ENCODE measurements at regions not wholly inside any gene's neighbourhood (a gene's known extent, or its start where the extent isn't known, plus 50 kb on each side); places are given as distances from the start of the nearest gene placed in this dataset.

DNA sequence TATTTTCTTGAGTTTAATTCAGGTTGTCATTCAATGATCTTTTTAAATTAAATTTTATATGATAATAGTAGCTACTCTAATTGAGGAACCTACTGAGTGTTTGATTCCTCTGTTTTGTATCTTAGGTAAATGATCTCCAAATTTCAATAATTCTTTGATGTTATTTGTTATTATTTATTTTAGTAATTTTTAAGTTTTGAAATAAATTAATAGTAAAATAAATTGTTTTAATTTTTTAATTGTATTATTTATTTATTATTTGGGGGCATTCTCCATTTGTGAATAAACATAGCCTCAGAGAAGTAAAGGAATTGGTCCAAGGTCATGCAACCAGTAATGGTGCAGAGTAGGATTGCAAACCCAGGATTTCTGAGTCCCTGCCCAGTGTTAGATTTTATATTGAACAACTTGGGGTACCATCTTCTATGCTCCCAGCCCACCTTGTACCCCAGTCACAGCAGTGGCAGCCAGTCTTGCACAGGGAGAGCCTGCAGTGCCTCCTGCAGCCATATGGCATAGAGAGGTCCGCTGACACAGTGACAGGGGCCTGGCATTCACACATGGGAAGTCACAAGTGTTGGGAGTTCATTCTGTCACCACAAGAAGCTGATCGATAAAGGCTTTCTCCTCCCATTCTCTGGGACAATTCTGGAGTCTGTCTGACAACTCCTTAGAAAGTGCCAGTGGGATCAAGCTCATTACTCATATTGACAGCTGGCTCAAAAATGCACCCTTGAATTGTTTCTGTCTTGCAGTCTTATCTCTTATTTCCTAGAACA, 110.0 kb upstream of the ETAA1 start:
- TF ChIP-seq, protein P1, sequence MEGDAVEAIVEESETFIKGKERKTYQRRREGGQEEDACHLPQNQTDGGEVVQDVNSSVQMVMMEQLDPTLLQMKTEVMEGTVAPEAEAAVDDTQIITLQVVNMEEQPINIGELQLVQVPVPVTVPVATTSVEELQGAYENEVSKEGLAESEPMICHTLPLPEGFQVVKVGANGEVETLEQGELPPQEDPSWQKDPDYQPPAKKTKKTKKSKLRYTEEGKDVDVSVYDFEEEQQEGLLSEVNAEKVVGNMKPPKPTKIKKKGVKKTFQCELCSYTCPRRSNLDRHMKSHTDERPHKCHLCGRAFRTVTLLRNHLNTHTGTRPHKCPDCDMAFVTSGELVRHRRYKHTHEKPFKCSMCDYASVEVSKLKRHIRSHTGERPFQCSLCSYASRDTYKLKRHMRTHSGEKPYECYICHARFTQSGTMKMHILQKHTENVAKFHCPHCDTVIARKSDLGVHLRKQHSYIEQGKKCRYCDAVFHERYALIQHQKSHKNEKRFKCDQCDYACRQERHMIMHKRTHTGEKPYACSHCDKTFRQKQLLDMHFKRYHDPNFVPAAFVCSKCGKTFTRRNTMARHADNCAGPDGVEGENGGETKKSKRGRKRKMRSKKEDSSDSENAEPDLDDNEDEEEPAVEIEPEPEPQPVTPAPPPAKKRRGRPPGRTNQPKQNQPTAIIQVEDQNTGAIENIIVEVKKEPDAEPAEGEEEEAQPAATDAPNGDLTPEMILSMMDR (conservative IDR thresholded peaks at IDR 0.05): no peak
- H3K27ac ChIP-seq: no peak overlapping the region

DNA sequence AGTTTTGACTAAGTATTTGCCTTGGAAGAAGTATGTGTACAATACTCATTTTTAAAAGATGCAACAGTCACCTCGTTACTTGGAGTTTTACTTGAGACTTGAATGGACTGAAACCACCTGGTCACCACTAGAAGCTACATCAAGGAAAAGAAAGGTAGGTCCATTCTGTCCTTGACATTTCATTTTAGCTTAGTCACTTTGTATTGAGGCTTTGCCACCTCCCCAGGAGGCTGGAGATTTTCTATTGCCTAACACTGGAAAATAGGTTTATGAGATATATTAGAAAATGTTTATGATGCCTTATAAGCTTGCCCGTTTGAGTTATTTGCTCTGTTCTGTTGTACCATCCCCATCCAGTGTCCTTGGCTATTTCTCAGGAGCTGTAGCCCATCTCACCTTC, 107.9 kb upstream of the ETAA1 start:
- H3K27ac ChIP-seq: no peak overlapping the region
- TF ChIP-seq, protein P1 (conservative IDR thresholded peaks at IDR 0.05): no peak

DNA sequence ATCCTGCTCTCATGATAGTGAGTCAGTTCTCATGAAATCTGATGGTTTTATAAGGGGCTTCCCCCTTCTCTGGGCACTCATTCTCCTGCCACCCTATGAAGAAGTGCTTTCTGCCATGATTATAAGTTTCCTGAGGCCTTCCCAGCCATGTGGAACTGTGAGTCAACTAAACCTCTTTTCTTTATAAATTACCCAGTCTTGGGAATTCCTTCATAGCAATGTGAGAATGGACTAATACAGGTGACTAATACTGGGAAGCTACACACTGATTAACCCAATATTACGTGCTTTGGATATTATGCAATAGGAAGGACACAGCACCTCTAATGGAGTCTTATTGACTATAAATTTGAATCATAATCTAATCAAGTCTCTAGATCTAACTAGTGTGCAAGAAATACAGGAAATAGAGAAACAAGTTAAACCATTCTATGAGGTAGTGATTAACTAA, 107.2 kb upstream of the ETAA1 start:
- TF ChIP-seq, protein P1 (conservative IDR thresholded peaks at IDR 0.05): no peak
- H3K27ac ChIP-seq: no peak overlapping the region

DNA sequence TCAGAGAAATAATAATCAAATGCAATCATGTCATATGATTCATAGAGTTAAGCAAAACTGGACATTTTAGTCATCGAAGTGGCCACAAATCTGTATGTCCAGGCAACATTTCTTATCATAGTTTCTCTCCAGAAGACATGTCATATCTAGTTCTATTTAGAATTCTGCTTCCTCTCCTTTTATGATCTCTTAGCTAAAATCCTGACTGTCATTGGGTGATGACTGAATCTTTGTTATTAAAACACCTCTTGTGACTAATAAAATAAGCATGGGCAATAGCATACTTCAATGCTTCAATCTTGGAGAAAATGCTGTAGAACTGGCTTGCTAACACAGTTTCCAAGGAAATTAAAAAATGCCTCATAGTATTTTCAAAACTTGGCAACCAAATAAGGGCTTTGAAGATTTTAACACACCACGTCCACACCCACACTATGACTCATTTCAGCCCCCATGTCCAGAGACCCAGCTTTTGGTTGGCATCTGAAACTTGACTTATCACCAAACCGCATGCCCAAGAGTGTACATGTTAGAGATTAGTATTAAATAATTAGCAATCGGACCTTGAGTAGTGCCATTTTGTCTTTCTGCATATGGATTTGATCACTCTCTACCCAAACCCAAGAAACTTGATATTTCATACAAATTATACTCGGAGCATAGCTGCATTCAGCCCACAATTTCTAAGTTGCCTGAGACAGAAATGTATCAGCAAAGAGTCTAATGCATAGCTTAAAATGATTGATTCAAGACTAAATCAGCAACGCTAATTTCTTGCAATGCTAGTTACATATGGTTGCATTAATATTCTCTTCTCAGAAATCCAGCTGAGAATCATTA, 106.5 kb upstream of the ETAA1 start:
- TF ChIP-seq, protein P1 (conservative IDR thresholded peaks at IDR 0.05): no peak
- no peak overlapping the region for H3K27ac ChIP-seq

DNA sequence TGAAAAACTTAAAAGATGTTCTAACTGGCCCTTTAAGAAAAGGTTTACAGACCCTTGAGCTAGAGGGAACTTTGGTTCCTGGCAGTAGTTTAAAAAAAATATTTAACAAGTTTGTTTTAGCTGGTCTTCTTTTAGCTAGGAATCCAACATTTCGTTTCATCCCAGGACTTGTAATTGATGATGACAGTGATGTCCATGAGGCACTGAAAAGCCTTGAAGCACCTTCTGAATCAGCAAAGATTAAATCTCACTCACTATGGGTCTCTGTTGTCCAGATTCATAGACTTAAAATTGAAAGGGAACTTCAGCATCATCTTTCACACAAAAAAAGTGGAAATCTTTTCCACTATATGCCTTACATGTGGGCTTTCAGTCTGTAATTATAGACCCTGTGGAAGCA, 102.9 kb upstream of the ETAA1 start:
- TF ChIP-seq, protein P1 (conservative IDR thresholded peaks at IDR 0.05): no peak
- H3K27ac ChIP-seq: no peak overlapping the region; the same call in 1 of the 2 replicates

DNA sequence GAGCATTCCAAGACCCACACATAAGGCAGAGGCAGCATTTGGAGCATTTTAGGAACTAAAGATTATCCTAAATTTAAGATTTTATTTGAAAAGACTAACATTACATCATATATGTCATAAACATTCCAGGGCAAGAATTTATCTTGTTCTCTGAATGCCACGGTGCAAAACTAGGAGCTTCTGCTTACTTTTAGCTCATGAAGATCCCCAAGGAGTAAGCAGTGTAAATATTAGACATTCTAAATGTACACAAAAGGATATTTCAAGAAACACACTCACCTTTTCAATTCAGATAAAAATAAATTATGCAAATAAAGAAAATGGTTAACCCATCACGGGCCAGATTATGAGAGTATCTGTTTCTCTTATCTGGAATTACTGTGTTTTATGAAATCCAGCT, 101.7 kb upstream of the ETAA1 start:
- TF ChIP-seq, protein P1 (conservative IDR thresholded peaks at IDR 0.05): no peak

DNA sequence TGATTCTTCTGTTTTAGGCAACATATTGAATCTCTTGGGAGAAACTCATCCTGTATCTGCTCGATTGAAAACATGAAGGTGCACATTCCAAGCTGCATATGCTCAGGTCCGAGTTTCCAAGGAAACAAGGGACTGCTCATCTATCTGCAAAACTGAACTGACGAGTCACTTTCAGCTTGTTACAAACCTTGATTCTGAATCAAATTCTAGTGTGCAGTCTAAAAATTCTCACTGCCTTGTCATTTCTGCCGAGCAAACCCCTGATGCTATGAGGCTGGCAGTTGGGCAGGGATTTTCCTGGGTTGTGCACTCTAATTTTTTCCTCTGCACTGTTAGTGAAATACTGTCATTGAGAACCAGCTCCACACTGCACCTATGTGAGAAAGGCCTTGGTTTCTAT, 101.3 kb upstream of the ETAA1 start:
- H3K27ac ChIP-seq: peak overlapping the region; percentile 20; the same call in 1 of the 2 replicates
- TF ChIP-seq, protein P1 (conservative IDR thresholded peaks at IDR 0.05): no peak

More for the DNA sequence above, 101.7 kb upstream of the ETAA1 start:
- peak overlapping the region; percentile 20; the same call in 1 of the 2 replicates for H3K27ac ChIP-seq

Measured in VCaP (cell line).